D721Med (cell line): ENCODE measurements at regions not wholly inside any gene's neighbourhood (a gene's known extent, or its start where the extent isn't known, plus 50 kb on each side); places are given as distances from the start of the nearest gene placed in this dataset.

ENCODE experiments used
- DNase-seq: peaks from one replicate; pipeline ENCODE4 v3.0.0; 2011; ENCODE audit warnings: low spot score; ENCODE audit not compliant: insufficient read length
- FAIRE-seq: peaks from 2 replicates; lab custom pipeline; 2011; peaks lifted over from hg19 to GRCh38; lab: Jason Lieb, UNC
- TF ChIP-seq, protein P1 (sequence below): IDR thresholded peaks from 2 replicates; pipeline ENCODE4 v1.5.1; 2012; ENCODE audit warnings: mild to moderate bottlenecking, control low read depth; ENCODE audit not compliant: insufficient read depth; ENCODE audit errors: missing control alignments

DNA sequence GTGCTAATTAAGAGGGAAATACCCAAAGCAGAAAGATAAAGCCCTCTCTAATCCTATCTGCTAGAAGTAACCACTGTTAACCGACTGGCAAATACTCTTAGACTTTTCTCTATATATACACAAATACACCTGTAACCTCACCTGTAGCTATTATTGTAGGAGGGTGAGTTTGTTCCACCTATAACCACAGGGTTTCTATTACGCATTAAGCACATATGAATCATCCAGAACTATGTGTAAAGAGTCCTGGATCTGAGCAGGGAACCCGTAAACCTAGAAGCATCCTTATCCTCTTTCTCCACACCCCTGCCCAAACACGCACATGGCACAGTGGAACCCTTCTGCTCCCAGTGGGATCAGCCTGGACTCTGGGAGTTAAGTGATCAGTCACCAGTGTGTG lies 172.8 kb upstream of the C2CD4B start:
- TF ChIP-seq, protein P1, sequence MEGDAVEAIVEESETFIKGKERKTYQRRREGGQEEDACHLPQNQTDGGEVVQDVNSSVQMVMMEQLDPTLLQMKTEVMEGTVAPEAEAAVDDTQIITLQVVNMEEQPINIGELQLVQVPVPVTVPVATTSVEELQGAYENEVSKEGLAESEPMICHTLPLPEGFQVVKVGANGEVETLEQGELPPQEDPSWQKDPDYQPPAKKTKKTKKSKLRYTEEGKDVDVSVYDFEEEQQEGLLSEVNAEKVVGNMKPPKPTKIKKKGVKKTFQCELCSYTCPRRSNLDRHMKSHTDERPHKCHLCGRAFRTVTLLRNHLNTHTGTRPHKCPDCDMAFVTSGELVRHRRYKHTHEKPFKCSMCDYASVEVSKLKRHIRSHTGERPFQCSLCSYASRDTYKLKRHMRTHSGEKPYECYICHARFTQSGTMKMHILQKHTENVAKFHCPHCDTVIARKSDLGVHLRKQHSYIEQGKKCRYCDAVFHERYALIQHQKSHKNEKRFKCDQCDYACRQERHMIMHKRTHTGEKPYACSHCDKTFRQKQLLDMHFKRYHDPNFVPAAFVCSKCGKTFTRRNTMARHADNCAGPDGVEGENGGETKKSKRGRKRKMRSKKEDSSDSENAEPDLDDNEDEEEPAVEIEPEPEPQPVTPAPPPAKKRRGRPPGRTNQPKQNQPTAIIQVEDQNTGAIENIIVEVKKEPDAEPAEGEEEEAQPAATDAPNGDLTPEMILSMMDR = no peak
- FAIRE-seq = no peak

DNA sequence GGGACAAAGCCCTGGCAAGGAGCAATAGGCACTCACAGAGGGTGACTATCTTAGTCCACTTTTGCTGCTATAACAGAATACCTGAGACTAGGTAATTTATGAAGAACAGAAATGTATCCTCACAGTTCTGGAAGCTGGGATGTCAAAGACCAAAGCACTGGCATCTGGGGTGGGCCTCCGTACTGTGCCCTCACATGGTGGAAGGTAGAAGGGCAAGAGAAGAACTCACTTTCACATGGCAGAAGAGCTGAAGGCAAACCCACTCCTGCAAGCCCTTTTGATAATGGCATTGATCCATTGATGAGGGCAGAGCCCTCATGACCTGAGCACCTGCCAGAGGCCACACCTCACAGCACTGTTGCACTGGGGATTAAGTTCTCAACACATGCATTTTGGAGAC lies 173.4 kb upstream of the C2CD4B start:
- DNase-seq = no peak
- no peak for FAIRE-seq
- TF ChIP-seq, protein P1 = no peak

More for the DNA sequence above, 172.8 kb upstream of the C2CD4B start:
- no peak for DNase-seq

- no peak for FAIRE-seq
- DNase-seq = no peak
- TF ChIP-seq, protein P1 = no peak
Measured at GRCh38 chr15:62342959-62343358, 177.9 kb upstream of the C2CD4B start.

DNA sequence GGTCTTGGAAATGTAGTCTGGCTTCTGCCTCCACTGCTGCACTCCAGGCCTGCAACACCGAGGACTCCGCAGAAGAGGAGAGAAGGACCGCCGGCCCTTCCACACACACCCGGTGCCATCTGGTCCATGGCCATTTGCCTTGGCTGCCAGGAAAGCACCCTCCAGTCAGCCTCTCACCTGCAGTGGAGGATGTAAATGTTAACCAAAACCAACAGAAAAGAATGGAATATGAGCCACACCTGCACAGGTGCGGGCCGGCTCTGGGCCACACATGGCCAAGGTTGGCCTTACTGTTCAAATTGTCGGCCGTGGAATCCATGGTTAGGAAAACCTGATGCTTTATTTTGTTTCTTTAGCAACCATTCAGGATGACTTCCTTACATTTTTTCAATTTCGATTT lies 178.3 kb upstream of the C2CD4B start:
- TF ChIP-seq, protein P1 = no peak
- DNase-seq = no peak
- no peak for FAIRE-seq

- DNase-seq (peak; percentile 43), FAIRE-seq (peak; percentile 11)
- TF ChIP-seq, protein P1 = peak; percentile 61
Measured at GRCh38 chr15:62344806-62345539, 179.9 kb upstream of the C2CD4B start.

- TF ChIP-seq, protein P1 = no peak
- FAIRE-seq (no peak), DNase-seq (no peak)
Measured at GRCh38 chr15:62346168-62346567, 181.1 kb upstream of the C2CD4B start.

GRCh38 chr15:62348118-62348517 lies 183.0 kb upstream of the C2CD4B start:
- DNase-seq (no peak), FAIRE-seq (no peak)
- TF ChIP-seq, protein P1 = no peak
